Right cardiac atrium (tissue), 5 donors: ENCODE measurements at regions not wholly inside any gene's neighbourhood (a gene's known extent, or its start where the extent isn't known, plus 50 kb on each side); places are given as distances from the start of the nearest gene placed in this dataset.
"Not testable (repeated sequence)": the region's sequence is repeated elsewhere in the genome, so short reads cannot be mapped to it uniquely, and the experiment has no call there.

Experiments
- ATAC-seq, 2 donors: fragments of 200-7000 bp; cut with Tn5 transposase; one replicate each; pipeline versions ENCODE4 v1.8.0 to v1.9.1; 2020; ENCODE audit warnings: moderate library complexity in 2 of 2, mild to moderate bottlenecking in 1 of 2
- DNase-seq, 3 donors: peaks; one replicate each; pipeline ENCODE4 v3.0.0-alpha.2; 2020
- H3K27ac ChIP-seq: one replicate; pipeline ENCODE4 v1.5.1; 2013; ENCODE audit warnings: mild to moderate bottlenecking, low read length, control low read depth, moderate library complexity
- H3K27me3 ChIP-seq: one replicate; pipeline ENCODE4 v1.6.1; 2013; ENCODE audit not compliant: control insufficient read depth, insufficient read depth
- H3K4me1 ChIP-seq: one replicate; pipeline ENCODE4 v1.6.1; 2013; ENCODE audit warnings: low read length; ENCODE audit not compliant: control insufficient read depth, insufficient read depth
- H3K4me3 ChIP-seq: one replicate; pipeline ENCODE4 v1.5.1; 2013; ENCODE audit warnings: low read length, control low read depth
- H3K9me3 ChIP-seq: one replicate; pipeline ENCODE4 v1.6.1; 2013; ENCODE audit warnings: low read length; ENCODE audit not compliant: control insufficient read depth
- WGBS: extraction: QIAGEN DNeasy Blood & Tissue Kit; methylation state at CpG from one replicate; pipeline ENCODE4 v1.1.7; 2013; 5-methylcytosine and 5-hydroxymethylcytosine counted together
- intact Hi-C, 4 donors: fragments of 100-400 bp; cut with DNase I; formaldehyde crosslinking; loops; one replicate each; pipeline versions ENCODE4 v1.11.0 to v1.14.0; 2022 to 2023
- donor health status: healthy with polysubstance abuse.
- donor health status: DM: no; HTN: yes; CAD: no.
- donor health status: DM: no; HTN: no; CAD: no.
- donor health status: DM: no; HTN: yes; CAD: no; lungs with severe emphysema.
- donor health status: DM: yes; HTN: yes; CAD: no.

DNA sequence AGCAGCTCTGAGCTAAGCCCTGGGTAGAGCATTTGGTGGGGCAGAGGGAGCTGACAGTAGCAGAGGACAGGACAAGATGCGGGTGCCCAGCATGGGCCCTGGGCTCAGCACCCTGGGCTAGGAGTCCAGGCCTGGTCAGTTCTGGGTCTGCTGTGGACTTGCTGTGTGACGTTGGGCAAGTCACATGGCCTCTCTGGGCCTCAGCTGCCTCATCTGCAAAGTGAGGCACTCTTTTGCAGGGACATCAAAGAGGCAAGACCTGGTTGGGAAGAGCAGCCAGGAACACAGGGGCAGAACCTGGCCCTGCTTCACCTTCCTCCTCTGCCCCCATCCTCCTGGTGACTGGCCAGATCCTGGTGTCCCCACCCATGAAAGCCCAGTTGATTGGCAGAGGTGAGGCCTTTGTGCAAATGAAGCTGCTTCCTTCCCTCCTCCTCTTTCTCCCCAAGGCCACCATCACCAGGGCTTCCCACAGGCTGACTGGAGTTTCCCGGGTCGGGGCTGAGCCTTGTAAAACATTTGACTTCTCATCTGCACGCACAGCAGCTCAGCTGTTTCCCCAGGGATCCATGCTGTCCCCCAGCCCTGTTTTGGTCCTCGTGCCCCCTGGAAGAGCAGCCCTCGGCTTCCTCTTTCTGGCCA lies 350.5 kb downstream of the MATN1 start:
- intact Hi-C loops: loop anchor here in 1 of 4 donors (10.0 kb wide), 1 partner anchor 1128 kb away; no protein-coding TSS in a partner anchor
- H3K4me3 ChIP-seq: no peak overlapping the region
- ATAC-seq (no peak), DNase-seq (no peak)
- no peaks in the 10 kb centered on the region for H3K27me3 ChIP-seq
- H3K4me1 ChIP-seq: no peaks in the 10 kb centered on the region
- no peaks in the 10 kb centered on the region for H3K9me3 ChIP-seq
- WGBS: 61% methylated on average over 7 of the region's 7 CpGs
- H3K27ac ChIP-seq: no peak overlapping the region

DNA sequence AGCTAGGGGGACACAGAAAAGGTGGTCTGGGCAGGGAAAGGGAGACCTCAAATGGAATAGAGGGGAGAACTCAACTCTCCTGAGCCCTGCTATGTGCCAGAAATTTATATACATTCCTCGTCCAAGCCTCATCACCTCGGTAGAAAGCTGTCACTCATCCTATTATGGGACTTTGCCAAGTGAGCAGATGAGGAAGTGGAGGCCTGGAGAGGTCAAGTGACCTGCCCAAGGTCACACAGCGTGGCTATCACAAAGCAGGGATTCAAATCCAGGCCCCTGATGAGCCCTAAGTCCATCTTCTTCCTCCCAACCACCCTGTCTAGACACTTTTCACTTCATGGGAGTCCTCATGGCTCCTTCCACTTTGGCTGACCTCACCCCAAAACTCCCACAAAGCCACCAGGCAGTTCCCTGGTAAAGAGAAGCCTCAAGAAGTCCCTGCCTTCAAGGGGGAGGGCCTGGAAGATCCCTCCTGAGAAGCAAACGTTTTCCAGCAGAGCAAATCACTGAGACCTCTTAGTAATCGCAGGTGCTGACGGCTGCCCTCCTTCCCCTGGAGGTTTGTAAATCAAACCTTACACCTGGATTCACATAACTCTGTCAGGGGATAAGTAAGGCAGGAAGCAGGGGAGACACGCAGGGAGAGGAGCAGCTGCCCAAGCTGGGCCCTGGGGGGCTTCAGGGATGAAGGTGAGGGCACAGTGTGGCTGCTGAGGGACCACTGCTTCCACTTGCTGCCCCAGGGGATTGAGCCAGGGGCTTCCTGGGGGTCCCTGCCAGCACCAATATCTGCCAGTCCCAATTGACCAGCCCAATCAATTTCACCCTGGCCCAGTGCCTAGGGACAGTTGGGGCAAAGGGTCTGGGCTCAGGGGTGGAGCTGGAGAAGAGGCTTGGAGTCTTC lies 351.2 kb downstream of the MATN1 start:
- intact Hi-C loops: loop anchor here in 1 of 4 donors (10.0 kb wide), 1 partner anchor 1127 kb away; no protein-coding TSS in a partner anchor
- WGBS: 53% methylated on average over 7 of the region's 7 CpGs
- Histone ChIP-seq H3K27me3 (no peaks in the 10 kb centered on the region), H3K9me3 (no peaks in the 10 kb centered on the region), H3K4me3 (no peak overlapping the region), H3K27ac (no peak overlapping the region), H3K4me1 (no peaks in the 10 kb centered on the region)
- ATAC-seq (no peak), DNase-seq (no peak)

DNA sequence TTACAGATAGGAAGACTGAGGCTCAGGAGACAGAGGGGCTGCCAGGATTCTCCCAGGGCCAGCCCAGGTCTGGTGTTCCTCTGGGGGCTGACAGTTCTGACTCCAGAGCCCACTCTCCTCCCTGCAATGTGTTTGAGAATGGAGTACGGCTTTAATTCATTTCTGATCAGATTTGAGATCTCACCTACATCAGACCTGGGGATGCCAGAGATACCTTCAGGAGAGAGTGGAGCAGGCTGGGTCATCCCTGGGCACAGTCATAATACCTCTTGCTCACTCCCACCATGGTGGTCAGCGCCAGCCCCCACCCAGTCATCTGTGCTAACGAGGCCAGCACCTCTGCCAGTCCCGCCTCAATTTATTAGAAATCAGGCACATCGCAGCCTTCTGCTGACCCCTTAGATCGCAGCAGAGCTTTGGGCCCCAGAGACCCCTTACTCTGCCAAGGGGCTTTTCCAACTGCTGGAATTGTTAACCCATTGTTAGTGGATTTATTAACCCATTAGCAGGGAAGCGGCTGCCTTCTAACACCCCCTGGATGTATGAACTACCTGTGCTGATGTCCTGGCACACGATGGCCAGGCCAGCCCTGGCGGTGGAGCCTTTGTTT lies 352.1 kb downstream of the MATN1 start:
- Histone ChIP-seq H3K27ac (no peak overlapping the region), H3K4me1 (no peaks in the 10 kb centered on the region), H3K4me3 (no peak overlapping the region), H3K27me3 (no peaks in the 10 kb centered on the region), H3K9me3 (no peaks in the 10 kb centered on the region)
- intact Hi-C loops: loop anchor here in 1 of 4 donors (10.0 kb wide), 1 partner anchor 1126 kb away; no protein-coding TSS in a partner anchor
- DNase-seq (no peak), ATAC-seq (no peak)
- WGBS: 71% methylated on average over 9 of the region's 9 CpGs

DNA sequence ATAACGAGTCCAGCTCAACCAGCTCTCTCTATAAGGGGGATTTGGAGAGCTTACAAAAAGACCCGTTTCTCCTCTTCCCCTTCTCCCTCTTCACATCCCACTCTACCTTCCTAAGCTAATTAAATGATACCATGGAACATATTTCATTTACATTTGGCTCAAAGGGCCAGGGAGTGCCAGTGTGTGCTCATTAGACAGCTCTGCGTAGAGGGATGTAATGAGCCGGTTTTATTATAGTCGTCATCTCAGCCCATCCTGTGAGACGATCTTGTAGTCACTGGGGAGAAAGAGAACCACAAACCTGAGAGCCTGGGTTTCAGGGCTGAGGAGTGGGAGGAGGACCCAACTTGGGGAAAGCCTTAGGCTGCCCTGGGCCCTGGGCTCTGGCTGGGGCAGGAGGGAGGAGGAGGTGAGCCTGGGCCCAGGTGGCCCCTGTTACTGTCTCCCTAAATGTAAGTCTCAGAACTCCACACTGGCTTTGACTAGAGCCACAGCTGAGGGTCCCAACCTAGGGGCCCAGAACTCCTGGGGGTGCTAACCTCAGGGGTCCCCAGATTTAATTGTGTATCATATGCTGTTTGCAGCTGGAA lies 354.6 kb downstream of the MATN1 start:
- no peaks in the 10 kb centered on the region for H3K4me1 ChIP-seq
- ATAC-seq (no peak), DNase-seq (no peak)
- H3K4me3 ChIP-seq: no peak overlapping the region
- H3K27me3 ChIP-seq: no peaks in the 10 kb centered on the region
- intact Hi-C loops: no loop called here
- WGBS: 66% methylated on average over 6 of the region's 6 CpGs
- H3K9me3 ChIP-seq: no peaks in the 10 kb centered on the region
- H3K27ac ChIP-seq: no peak overlapping the region

DNA sequence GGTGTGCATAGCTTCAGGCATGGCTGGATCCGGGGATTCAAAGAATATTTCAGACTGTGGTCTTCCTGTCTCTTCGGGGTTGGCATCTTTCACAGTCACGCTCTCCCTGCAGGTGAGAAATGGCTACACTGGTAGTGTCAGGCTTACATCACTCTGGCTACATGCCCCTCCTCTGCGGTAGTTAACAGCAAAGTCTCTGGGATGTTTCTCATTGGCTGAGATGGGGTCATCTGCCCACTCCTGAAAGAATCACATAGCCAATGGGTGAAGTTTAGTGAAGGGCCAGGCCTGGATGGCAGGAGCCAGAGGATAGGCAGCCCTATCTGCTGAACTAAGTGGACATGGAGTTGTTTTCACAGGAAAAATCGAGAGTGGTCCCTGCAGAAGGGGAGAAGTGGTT lies 356.5 kb downstream of the MATN1 start:
- no peak for ATAC-seq
- Histone ChIP-seq H3K27ac (no peak overlapping the region), H3K27me3 (no peaks in the 10 kb centered on the region), H3K4me1 (no peaks in the 10 kb centered on the region), H3K4me3 (no peak overlapping the region), H3K9me3 (no peaks in the 10 kb centered on the region)
- intact Hi-C loops: no loop called here
- DNase-seq: no peak
- 61% methylated on average over 5 of the region's 5 CpGs for WGBS

DNA sequence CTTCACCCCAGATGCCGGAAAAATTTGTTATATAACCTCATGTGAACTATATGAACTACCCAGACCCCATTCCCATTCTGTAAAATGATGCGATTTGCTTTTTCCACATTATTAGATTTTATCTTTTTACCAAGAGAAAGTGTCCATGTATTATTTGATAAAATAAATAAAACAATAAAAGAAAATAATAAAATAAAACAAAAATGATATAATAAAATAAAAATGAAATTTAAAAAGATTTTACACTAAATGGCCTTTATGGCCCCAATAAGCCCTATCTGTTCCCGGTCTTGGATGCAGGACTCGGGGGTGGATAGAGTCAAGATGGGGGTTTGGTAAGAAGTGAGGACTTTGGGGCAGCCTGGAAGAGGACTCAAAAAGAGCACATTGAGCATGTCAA lies 357.2 kb downstream of the MATN1 start:
- Histone ChIP-seq H3K27me3 (no peaks in the 10 kb centered on the region), H3K4me1 (no peaks in the 10 kb centered on the region), H3K9me3 (no peaks in the 10 kb centered on the region), H3K27ac (no peak overlapping the region), H3K4me3 (no peak overlapping the region)
- ATAC-seq (no peak), DNase-seq (no peak)
- intact Hi-C loops: no loop called here
- 85% methylated on average over 4 of the region's 4 CpGs for WGBS

DNA sequence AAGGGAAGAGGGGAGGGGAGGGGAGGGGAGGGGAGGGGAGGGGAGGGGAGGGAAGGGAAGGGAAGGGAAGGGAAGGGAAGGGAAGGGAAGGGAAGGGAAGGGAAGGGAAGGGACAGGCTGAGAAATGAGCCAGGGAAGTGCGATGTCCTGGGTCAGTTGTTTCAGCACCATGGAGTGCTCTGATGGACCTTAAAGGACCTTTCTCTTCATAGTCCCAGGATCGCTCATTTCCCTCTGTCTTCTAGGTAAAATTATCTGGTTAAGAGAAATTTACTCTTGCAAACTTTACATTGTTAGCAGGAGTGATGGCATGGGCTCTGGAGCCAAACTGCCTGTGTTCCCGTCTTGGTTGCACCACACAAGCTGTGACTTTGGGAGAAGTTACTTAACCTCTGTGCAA lies 357.8 kb downstream of the MATN1 start:
- H3K27ac ChIP-seq: no peak overlapping the region
- intact Hi-C loops: no loop called here
- H3K9me3 ChIP-seq: no peaks in the 10 kb centered on the region
- no peak for DNase-seq
- H3K4me3 ChIP-seq: no peak overlapping the region
- 68% methylated on average over 3 of the region's 3 CpGs for WGBS
- H3K4me1 ChIP-seq: no peaks in the 10 kb centered on the region
- no peak for ATAC-seq
- no peaks in the 10 kb centered on the region for H3K27me3 ChIP-seq

DNA sequence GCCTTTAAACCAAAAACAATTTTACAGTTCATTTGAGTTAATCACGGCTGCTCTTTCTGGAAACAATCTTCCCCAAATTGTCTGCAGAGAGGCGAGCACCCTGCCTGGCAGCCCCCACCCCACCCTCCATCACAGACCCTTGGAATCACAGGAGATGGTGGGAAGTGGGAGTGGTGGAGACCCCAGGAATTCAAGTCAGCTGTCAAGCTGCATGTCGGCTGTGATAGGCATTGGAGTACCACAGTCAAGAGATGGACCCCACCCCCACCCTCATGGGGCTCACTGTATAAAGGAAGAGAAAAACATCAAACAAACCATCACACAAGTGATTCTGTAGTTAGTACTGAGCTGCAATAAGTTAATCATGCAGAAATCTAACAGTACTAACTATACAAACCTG lies 360.4 kb downstream of the MATN1 start:
- H3K4me1 ChIP-seq: no peaks in the 10 kb centered on the region
- intact Hi-C loops: no loop called here
- H3K9me3 ChIP-seq: no peaks in the 10 kb centered on the region
- no peak overlapping the region for H3K27ac ChIP-seq
- ATAC-seq: no peak
- H3K27me3 ChIP-seq: no peaks in the 10 kb centered on the region
- WGBS: 51% methylated on average over 3 of the region's 3 CpGs
- DNase-seq: no peak
- no peak overlapping the region for H3K4me3 ChIP-seq

DNA sequence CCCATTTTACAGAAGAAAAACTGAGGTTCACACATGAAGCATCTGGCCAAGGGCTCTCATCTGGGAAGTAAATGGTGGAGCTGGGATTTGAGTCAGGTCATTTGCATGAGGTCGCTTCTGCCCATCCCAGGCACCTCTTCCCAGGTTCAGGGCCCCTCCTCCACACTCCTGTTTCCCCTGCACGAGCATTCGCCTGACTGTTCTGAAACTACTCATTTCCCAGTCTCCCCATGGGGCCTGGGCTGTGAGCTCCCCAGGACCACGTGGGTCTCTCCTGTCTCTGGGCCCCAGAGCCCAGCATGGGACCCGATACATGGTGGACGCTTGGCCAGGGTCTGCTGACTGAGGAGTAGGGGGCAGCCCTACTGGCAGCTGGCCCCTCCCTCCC lies 360.8 kb downstream of the MATN1 start:
- Histone ChIP-seq H3K27ac (no peak overlapping the region), H3K4me3 (no peak overlapping the region), H3K4me1 (no peaks in the 10 kb centered on the region), H3K27me3 (no peaks in the 10 kb centered on the region), H3K9me3 (no peaks in the 10 kb centered on the region)
- intact Hi-C loops: no loop called here
- DNase-seq (no peak), ATAC-seq (no peak)
- 66% methylated on average over 6 of the region's 6 CpGs for WGBS

DNA sequence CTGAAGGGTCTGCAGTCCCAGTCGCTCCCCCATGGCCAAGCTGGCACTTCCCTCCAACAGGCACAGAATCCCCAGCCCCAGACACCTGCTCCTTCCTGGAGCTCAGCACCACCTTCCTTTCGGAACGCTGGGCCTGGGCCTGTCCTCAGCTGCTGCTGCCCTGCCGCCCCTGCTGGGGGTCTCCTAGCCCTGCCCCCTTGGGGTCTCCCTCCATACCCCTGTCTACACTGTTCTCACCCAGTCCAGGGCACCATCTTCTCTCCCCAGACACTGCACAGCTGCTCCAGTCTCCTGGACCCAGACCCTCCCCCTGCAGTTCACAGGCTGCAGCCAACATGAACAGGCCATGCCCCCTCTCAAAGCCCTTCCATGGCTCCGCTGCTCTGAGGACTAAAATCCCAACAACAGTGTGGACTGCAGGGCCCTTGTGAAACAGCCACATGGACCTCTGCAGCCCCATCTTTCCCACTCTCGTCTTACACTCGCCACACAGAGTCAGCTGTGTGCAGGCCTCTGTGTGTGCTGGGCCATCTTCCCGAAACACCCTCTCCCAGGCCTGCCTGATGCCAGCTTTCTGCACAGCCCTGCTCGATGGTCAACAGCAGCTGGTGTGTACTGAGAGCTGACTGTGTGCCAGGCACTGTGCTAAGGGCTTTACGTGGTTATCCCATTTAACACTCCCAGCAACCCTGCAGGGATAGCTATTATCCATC lies 361.3 kb downstream of the MATN1 start:
- 72% methylated on average over 10 of the region's 10 CpGs for WGBS
- H3K4me1 ChIP-seq, intact Hi-C loops, DNase-seq, H3K27me3 ChIP-seq, H3K27ac ChIP-seq, ATAC-seq, H3K9me3 ChIP-seq, H3K4me3 ChIP-seq: not testable (repeated sequence)
